WTC11 (cell line): ENCODE measurements at regions not wholly inside any gene's neighbourhood (a gene's known extent, or its start where the extent isn't known, plus 50 kb on each side); places are given as distances from the start of the nearest gene placed in this dataset.

Experiments used
- ATAC-seq: fragments of 200-7000 bp; cut with Tn5 transposase; 2 replicates; pipeline ENCODE4 v1.10.0; 2021; ENCODE audit warnings: mild to moderate bottlenecking, moderate library complexity
- CTCF ChIA-PET: fragments of 300-600 bp; sonication (Branson Sonifier 250); formaldehyde crosslinking; loops from one replicate; lab custom pipeline; 2021; ENCODE audit warnings: antibody characterized with exemption; lab: Charles Lee
- POLR2A ChIA-PET: fragments of 350-600 bp; sonication (Branson Sonifier 250); formaldehyde crosslinking; loops from one replicate; lab custom pipeline; 2021; ENCODE audit warnings: antibody characterized with exemption; lab: Charles Lee
- DNase-seq: peaks from one replicate; pipeline ENCODE4 v3.0.0; 2021; ENCODE audit warnings: low spot score
- H3K27ac Mint-ChIP-seq: 2 replicates; pipeline ENCODE4 v1.8.0; 2021; ENCODE audit warnings: mixed read lengths
- H3K27me3 Mint-ChIP-seq: 2 replicates; pipeline ENCODE4 v1.8.0; 2021; ENCODE audit warnings: low read depth, mild to moderate bottlenecking, moderate library complexity, mixed read lengths
- H3K36me3 Mint-ChIP-seq: 2 replicates; pipeline ENCODE4 v1.8.0; 2021; ENCODE audit warnings: mixed read lengths
- H3K4me1 Mint-ChIP-seq: 2 replicates; pipeline ENCODE4 v1.8.0; 2022; ENCODE audit warnings: mixed read lengths
- H3K4me3 Mint-ChIP-seq: 2 replicates; pipeline ENCODE4 v1.8.0; 2021; ENCODE audit warnings: mild to moderate bottlenecking, moderate library complexity, mixed read lengths
- H3K9me3 Mint-ChIP-seq: 2 replicates; pipeline ENCODE4 v1.8.0; 2021; ENCODE audit warnings: mixed read lengths
- ATF2 ChIP-seq: sonication (generic); formaldehyde crosslinking; IDR thresholded peaks from 2 replicates; pipeline ENCODE4 v1.8.1; 2022; ENCODE audit warnings: low read depth, missing genetic modification reagents, borderline replicate concordance
- ELF4 ChIP-seq: sonication (generic); formaldehyde crosslinking; IDR thresholded peaks from 2 replicates; pipeline ENCODE4 v1.8.1; 2022; ENCODE audit warnings: low read depth, mild to moderate bottlenecking, moderate library complexity, missing genetic modification reagents
- ERG ChIP-seq: fragments of 250-450 bp; sonication (Bioruptor Pico); IDR thresholded peaks from 2 replicates; pipeline ENCODE4 v1.8.0; 2021; ENCODE audit warnings: mild to moderate bottlenecking
- ETV6 ChIP-seq: sonication (generic); formaldehyde crosslinking; IDR thresholded peaks from 2 replicates; pipeline ENCODE4 v1.8.1; 2022; ENCODE audit warnings: mild to moderate bottlenecking, missing genetic modification reagents
- GABPB1 ChIP-seq: sonication (generic); formaldehyde crosslinking; IDR thresholded peaks from 2 replicates; pipeline ENCODE4 v1.8.1; 2023; ENCODE audit warnings: mild to moderate bottlenecking, missing genetic modification reagents
- HMGA2 ChIP-seq: fragments of 250-450 bp; sonication (Bioruptor Pico); IDR thresholded peaks from 2 replicates; pipeline ENCODE4 v1.4.0; 2021; ENCODE audit warnings: mild to moderate bottlenecking, moderate library complexity
- IRF2 ChIP-seq: sonication (generic); formaldehyde crosslinking; IDR thresholded peaks from 2 replicates; pipeline ENCODE4 v1.8.0; 2022; ENCODE audit warnings: low read depth, missing genetic modification reagents, borderline replicate concordance
- JAZF1 ChIP-seq: fragments of 250-450 bp; sonication (Bioruptor Pico); IDR thresholded peaks from 2 replicates; pipeline ENCODE4 v1.9.0; 2021; ENCODE audit warnings: moderate library complexity, mild to moderate bottlenecking, inconsistent platforms
- JUN ChIP-seq: sonication (generic); formaldehyde crosslinking; IDR thresholded peaks from 2 replicates; pipeline ENCODE4 v1.8.0; 2023; ENCODE audit warnings: mild to moderate bottlenecking, missing genetic modification reagents
- MXD4 ChIP-seq: fragments of 250-450 bp; sonication (Bioruptor Pico); IDR thresholded peaks from 2 replicates; pipeline ENCODE4 v1.8.0; 2021; ENCODE audit warnings: mild to moderate bottlenecking, moderate library complexity, borderline replicate concordance
- OVOL2 ChIP-seq: fragments of 250-450 bp; sonication (Bioruptor Pico); IDR thresholded peaks from 2 replicates; pipeline ENCODE4 v1.9.0; 2021; ENCODE audit warnings: mild to moderate bottlenecking, borderline replicate concordance
- SMAD3 ChIP-seq: sonication (generic); formaldehyde crosslinking; IDR thresholded peaks from 2 replicates; pipeline ENCODE4 v1.8.0; 2022; ENCODE audit warnings: missing genetic modification reagents, mild to moderate bottlenecking, borderline replicate concordance
- SP1 ChIP-seq: sonication (generic); formaldehyde crosslinking; conservative IDR thresholded peaks from 2 replicates; pipeline ENCODE4 v1.8.1; 2022; ENCODE audit warnings: missing genetic modification reagents
- TCF7 ChIP-seq: sonication (generic); formaldehyde crosslinking; IDR thresholded peaks from 2 replicates; pipeline ENCODE4 v1.8.0; 2022; ENCODE audit warnings: mild to moderate bottlenecking, low read depth, missing genetic modification reagents, moderate library complexity
- TEAD4 ChIP-seq: sonication (generic); formaldehyde crosslinking; IDR thresholded peaks from 2 replicates; pipeline ENCODE4 v1.8.0; 2022; ENCODE audit warnings: mild to moderate bottlenecking, missing genetic modification reagents
- TP53 ChIP-seq: sonication (generic); formaldehyde crosslinking; IDR thresholded peaks from 2 replicates; pipeline ENCODE4 v1.8.1; 2023; ENCODE audit warnings: mild to moderate bottlenecking, missing genetic modification reagents
- ZBTB21 ChIP-seq: sonication (generic); formaldehyde crosslinking; IDR thresholded peaks from 2 replicates; pipeline ENCODE4 v1.8.1; 2023; ENCODE audit warnings: mild to moderate bottlenecking, missing genetic modification reagents, borderline replicate concordance
- ZBTB43 ChIP-seq: sonication (generic); formaldehyde crosslinking; IDR thresholded peaks from 2 replicates; pipeline ENCODE4 v1.8.1; 2023; ENCODE audit warnings: mild to moderate bottlenecking, missing genetic modification reagents
- ZNF138 ChIP-seq: sonication (generic); formaldehyde crosslinking; conservative IDR thresholded peaks from 2 replicates; pipeline ENCODE4 v1.8.1; 2022; ENCODE audit warnings: mild to moderate bottlenecking, moderate library complexity, missing genetic modification reagents
- ZNF219 ChIP-seq: sonication (generic); formaldehyde crosslinking; IDR thresholded peaks from 2 replicates; pipeline ENCODE4 v1.8.0; 2023; ENCODE audit warnings: missing genetic modification reagents, mild to moderate bottlenecking, borderline replicate concordance
- ZNF317 ChIP-seq: sonication (generic); formaldehyde crosslinking; IDR thresholded peaks from 2 replicates; pipeline ENCODE4 v1.8.1; 2023; ENCODE audit warnings: low read depth, mild to moderate bottlenecking, moderate library complexity, missing genetic modification reagents, borderline replicate concordance
- ZSCAN18 ChIP-seq: fragments of 250-450 bp; sonication (Bioruptor Pico); IDR thresholded peaks from 2 replicates; pipeline ENCODE4 v2.1.2; 2022; ENCODE audit warnings: mild to moderate bottlenecking, moderate library complexity
- TF ChIP-seq, protein P1 (sequence below): fragments of 250-450 bp; sonication (Bioruptor Pico); conservative IDR thresholded peaks from 2 replicates; pipeline ENCODE4 v1.9.0; 2021; ENCODE audit warnings: mild to moderate bottlenecking
- TF ChIP-seq, protein P2 (sequence below): sonication (generic); formaldehyde crosslinking; IDR thresholded peaks from 2 replicates; pipeline ENCODE4 v1.8.1; 2023; ENCODE audit warnings: mild to moderate bottlenecking, missing genetic modification reagents, moderate library complexity
- TF ChIP-seq, protein P3 (sequence below): sonication (generic); formaldehyde crosslinking; IDR thresholded peaks from 2 replicates; pipeline ENCODE4 v1.8.1; 2022; ENCODE audit warnings: low read depth, mild to moderate bottlenecking, moderate library complexity, missing genetic modification reagents, borderline replicate concordance

- no peak overlapping the region for H3K27ac Mint-ChIP-seq
- POLR2A ChIA-PET = no interaction called here
- H3K4me1 Mint-ChIP-seq = peaks cover 10% of the 10 kb centered on the region
- peaks cover 30% of the 10 kb centered on the region for H3K9me3 Mint-ChIP-seq
- DNase-seq = no peak
- peaks cover 25% of the 10 kb centered on the region for H3K36me3 Mint-ChIP-seq
- CTCF ChIA-PET = no interaction called here
- TF ChIP-seq HMGA2 (CRISPR knock-in tag) (no peak), ZBTB21 (CRISPR knock-in tag) (no peak), MXD4 (no peak), SP1 (CRISPR knock-in tag) (no peak), GABPB1 (CRISPR knock-in tag) (no peak), ZNF317 (no peak), TEAD4 (no peak), ELF4 (CRISPR knock-in tag) (no peak), ERG (CRISPR knock-in tag) (no peak), ZNF138 (CRISPR knock-in tag) (no peak), TCF7 (CRISPR knock-in tag) (no peak), TP53 (CRISPR knock-in tag) (no peak)
- TF ChIP-seq, protein P1, sequence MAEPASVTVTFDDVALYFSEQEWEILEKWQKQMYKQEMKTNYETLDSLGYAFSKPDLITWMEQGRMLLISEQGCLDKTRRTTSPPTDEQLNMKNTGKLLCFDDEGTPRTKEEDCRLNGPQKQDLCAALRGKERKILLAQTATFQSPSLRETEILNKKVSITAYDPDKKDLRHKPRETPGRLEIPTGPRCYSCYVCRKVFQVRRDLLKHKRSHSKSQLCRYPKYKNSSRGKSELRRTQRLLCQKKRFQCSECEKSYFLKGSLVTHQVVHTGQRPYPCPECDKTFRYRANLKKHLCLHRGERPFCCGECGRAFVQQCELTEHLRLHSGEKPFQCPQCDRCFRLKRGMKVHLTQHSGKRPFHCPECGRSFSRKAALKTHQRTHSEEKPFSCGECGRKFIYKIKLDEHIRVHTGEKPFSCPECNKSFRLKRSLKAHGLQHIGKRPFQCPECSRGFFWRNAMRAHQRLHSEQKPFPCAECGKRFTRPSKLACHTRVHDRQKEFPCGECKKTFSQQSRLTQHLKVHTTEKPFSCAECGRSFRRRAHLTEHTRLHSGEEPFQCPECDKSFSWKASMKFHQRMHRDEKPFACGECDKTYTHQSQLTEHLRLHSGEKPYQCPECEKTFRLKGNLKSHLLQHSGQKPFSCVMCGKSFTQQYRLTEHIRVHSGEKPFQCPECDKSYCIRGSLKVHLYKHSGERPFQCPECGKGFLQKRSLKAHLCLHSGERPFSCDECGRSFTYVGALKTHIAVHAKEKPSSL (CRISPR knock-in tag) = no peak
- TF ChIP-seq, all 79 proteins: peak for 0
- ATAC-seq = no peak
- H3K4me3 Mint-ChIP-seq = no peak overlapping the region
- no peaks in the 10 kb centered on the region for H3K27me3 Mint-ChIP-seq
These were observed 649.5 kb upstream of the MKI67 start for GRCh38 chr10:128775743-128776142.

- peaks cover 25% of the 10 kb centered on the region for H3K36me3 Mint-ChIP-seq
- ATAC-seq (peak; percentile 67), DNase-seq (no peak)
- no peaks in the 10 kb centered on the region for H3K27me3 Mint-ChIP-seq
- ChIA-PET POLR2A (no interaction called here), CTCF (no interaction called here)
- TF ChIP-seq ATF2 (CRISPR knock-in tag) = no peak
- TF ChIP-seq ZBTB43 = no peak
- peaks cover 29% of the 10 kb centered on the region for H3K9me3 Mint-ChIP-seq
- H3K4me3 Mint-ChIP-seq = no peak overlapping the region
- peaks cover 10% of the 10 kb centered on the region for H3K4me1 Mint-ChIP-seq
- no peak overlapping the region for H3K27ac Mint-ChIP-seq
These were observed 650.5 kb upstream of the MKI67 start for GRCh38 chr10:128776673-128777252.

GRCh38 chr10:128777342-128777741 is 651.1 kb upstream of the MKI67 start:
- ChIA-PET CTCF (no interaction called here), POLR2A (no interaction called here)
- H3K9me3 Mint-ChIP-seq = peaks cover 23% of the 10 kb centered on the region
- peaks cover 10% of the 10 kb centered on the region for H3K4me1 Mint-ChIP-seq
- peaks cover 19% of the 10 kb centered on the region for H3K36me3 Mint-ChIP-seq
- DNase-seq (no peak), ATAC-seq (no peak)
- no peak overlapping the region for H3K4me3 Mint-ChIP-seq
- H3K27me3 Mint-ChIP-seq = no peaks in the 10 kb centered on the region
- no peak overlapping the region for H3K27ac Mint-ChIP-seq
- no peak for TF ChIP-seq JUN (CRISPR knock-in tag)
- no peak for TF ChIP-seq OVOL2 (CRISPR knock-in tag)
- TF ChIP-seq ETV6 = no peak
- no peak for TF ChIP-seq ZNF219
- TF ChIP-seq SMAD3 (CRISPR knock-in tag) = no peak
- no peak for TF ChIP-seq IRF2
- TF ChIP-seq, protein P2, sequence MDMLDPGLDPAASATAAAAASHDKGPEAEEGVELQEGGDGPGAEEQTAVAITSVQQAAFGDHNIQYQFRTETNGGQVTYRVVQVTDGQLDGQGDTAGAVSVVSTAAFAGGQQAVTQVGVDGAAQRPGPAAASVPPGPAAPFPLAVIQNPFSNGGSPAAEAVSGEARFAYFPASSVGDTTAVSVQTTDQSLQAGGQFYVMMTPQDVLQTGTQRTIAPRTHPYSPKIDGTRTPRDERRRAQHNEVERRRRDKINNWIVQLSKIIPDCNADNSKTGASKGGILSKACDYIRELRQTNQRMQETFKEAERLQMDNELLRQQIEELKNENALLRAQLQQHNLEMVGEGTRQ (CRISPR knock-in tag) = no peak
- no peak for TF ChIP-seq ZSCAN18 (CRISPR knock-in tag)
- TF ChIP-seq JAZF1 (CRISPR knock-in tag) = no peak
- TF ChIP-seq, protein P3, sequence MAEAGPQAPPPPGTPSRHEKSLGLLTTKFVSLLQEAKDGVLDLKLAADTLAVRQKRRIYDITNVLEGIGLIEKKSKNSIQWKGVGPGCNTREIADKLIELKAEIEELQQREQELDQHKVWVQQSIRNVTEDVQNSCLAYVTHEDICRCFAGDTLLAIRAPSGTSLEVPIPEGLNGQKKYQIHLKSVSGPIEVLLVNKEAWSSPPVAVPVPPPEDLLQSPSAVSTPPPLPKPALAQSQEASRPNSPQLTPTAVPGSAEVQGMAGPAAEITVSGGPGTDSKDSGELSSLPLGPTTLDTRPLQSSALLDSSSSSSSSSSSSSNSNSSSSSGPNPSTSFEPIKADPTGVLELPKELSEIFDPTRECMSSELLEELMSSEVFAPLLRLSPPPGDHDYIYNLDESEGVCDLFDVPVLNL (CRISPR knock-in tag) = no peak
